ENCODE measurements at regions not wholly inside any gene's neighbourhood (a gene's known extent, or its start where the extent isn't known, plus 50 kb on each side); places are given as distances from the start of the nearest gene placed in this dataset.

GRCh38 chr1:59101518-59101917 is 195.4 kb upstream of the FGGY start:
- Histone ChIP-seq H3K27ac (replicated peaks) (no peak overlapping the region), H3K4me3 (replicated peaks; ENCODE audit: insufficient read depth, low read length) (no peak overlapping the region), H3K27me3 (ENCODE audit: insufficient read depth, poor library complexity, severe bottlenecking) (no peaks in the 10 kb centered on the region)
- no peak for TF ChIP-seq REST (IDR thresholded peaks at IDR 0.05; ENCODE audit: insufficient replicate concordance, low read depth)
- no peak for TF ChIP-seq CTCF (IDR thresholded peaks at IDR 0.05; ENCODE audit: insufficient read depth, low read length)
- TF ChIP-seq SPI1 (IDR thresholded peaks at IDR 0.05; ENCODE audit: borderline replicate concordance, low read depth): no peak
- TF ChIP-seq POLR2AphosphoS5 (IDR thresholded peaks at IDR 0.05; ENCODE audit: low read depth): no peak
- TF ChIP-seq GABPA (IDR thresholded peaks at IDR 0.05; ENCODE audit: low read depth): no peak
- DNase-seq (ENCODE audit: low read depth in 1 of 2, low spot score in 1 of 2): no peak

DNA sequence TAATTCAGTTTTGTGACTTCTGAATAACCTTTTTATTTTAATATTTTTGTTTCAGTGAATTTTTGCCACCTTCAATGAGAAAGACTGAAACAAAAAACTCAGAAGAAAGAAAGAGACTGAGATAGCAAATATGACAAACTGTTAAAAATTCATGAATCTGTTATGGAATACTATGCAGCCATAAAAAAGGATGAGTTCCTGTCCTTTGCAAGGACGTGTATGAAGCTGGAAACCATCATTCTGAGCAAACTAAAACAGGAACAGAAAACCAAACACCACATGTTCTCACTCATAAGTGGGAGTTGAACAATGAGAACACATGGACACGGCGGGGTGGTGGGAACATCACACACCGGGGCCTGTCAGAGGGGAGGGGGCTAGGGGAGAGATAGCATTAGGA is 193.4 kb upstream of the FGGY start:
- H3K4me3 ChIP-seq (replicated peaks; ENCODE audit: insufficient read depth, low read length): no peak overlapping the region
- DNase-seq (ENCODE audit: low read depth in 1 of 2, low spot score in 1 of 2): no peak
- TF ChIP-seq POLR2AphosphoS5 (IDR thresholded peaks at IDR 0.05; ENCODE audit: low read depth): no peak
- TF ChIP-seq GABPA (IDR thresholded peaks at IDR 0.05; ENCODE audit: low read depth): no peak
- no peak for TF ChIP-seq REST (IDR thresholded peaks at IDR 0.05; ENCODE audit: insufficient replicate concordance, low read depth)
- no peak for TF ChIP-seq SPI1 (IDR thresholded peaks at IDR 0.05; ENCODE audit: borderline replicate concordance, low read depth)
- TF ChIP-seq CTCF (IDR thresholded peaks at IDR 0.05; ENCODE audit: insufficient read depth, low read length): no peak

DNA sequence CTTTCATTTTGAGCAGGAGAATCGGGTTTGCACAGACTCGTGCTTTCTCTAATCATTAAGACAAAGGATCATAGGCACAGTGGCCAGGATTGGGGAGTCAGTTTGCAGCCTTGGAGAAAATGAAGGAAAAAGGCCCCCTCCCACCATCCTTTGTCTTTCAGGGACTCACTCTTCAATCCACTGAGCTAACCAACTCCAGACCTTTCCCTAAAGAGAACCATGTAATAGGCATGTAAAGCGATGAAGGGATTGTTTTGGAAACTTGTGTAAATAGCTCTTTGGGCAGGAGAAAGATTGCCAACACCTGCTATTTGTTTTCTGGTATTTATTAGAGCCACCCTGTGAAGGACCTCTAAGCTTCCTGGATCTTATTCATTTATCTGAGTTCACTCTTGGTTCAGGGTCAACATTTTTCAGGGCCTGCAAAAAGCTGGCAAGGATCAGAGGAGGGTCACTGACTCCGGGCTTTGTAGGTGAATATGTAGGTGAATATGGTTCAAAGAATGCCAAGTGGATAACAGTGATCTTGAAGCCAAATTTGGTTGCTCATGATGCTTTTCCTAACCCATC is 192.6 kb upstream of the FGGY start:
- no peak for TF ChIP-seq GABPA (IDR thresholded peaks at IDR 0.05; ENCODE audit: low read depth)
- TF ChIP-seq CTCF (IDR thresholded peaks at IDR 0.05; ENCODE audit: insufficient read depth, low read length): no peak
- TF ChIP-seq POLR2AphosphoS5 (IDR thresholded peaks at IDR 0.05; ENCODE audit: low read depth): no peak
- H3K27me3 ChIP-seq (ENCODE audit: insufficient read depth, poor library complexity, severe bottlenecking): no peaks in the 10 kb centered on the region
- DNase-seq (ENCODE audit: low read depth in 1 of 2, low spot score in 1 of 2): no peak
- no peak overlapping the region for H3K27ac ChIP-seq (replicated peaks)
- H3K4me3 ChIP-seq (replicated peaks; ENCODE audit: insufficient read depth, low read length): no peak overlapping the region

More for the DNA sequence above, 193.4 kb upstream of the FGGY start:
- H3K27ac ChIP-seq (replicated peaks): no peak overlapping the region
- H3K27me3 ChIP-seq (ENCODE audit: insufficient read depth, poor library complexity, severe bottlenecking): no peaks in the 10 kb centered on the region

Measured in HL-60 (cell line).